GM18873 (cell line): ENCODE measurements at regions not wholly inside any gene's neighbourhood (a gene's known extent, or its start where the extent isn't known, plus 50 kb on each side); places are given as distances from the start of the nearest gene placed in this dataset.

Experiments used
- ATAC-seq: cut with Tn5 transposase; IDR thresholded peaks from one replicate; pipeline ENCODE4 v1.9.1; 2021; ENCODE audit warnings: mild to moderate bottlenecking, moderate library complexity, moderate number of reproducible peaks; ENCODE audit not compliant: unreplicated experiment, low FRiP score

DNA sequence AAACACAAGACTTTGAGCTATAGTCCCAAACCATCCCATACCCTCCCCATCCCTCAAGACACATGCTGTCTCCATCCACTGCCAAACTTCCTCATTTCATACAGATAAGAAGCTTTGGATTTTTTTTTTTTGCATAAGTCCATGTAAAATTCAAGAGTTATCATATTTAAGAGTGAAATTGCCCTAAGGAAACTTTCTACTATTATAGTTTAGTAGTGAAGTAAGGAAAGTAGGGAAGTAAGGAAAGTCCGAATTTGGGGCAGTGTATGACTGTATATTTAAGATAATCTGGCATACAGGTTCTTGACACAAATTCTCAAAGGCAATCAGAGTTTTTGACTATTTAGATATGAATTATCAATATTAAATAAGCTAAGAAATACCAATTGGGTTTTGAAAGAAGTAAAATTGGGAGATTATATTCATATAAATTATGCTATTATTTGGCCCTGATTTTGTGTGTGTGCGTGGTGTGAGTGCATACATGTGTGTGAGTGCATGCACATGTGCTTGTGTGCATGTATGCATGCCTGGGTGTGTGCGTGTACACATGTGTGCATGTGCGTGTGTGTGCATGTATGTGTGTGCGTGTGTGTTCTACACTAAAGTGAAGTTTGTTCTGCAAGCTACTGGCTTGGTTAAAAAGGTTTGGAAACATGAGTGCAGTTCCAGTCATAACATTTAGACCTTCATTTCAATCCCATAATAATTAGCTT, 83.6 kb upstream of the MBNL1 start:
- no peak for ATAC-seq

- ATAC-seq = no peak
These were observed 82.7 kb upstream of the MBNL1 start for GRCh38 chr3:152185891-152186630.

- ATAC-seq = no peak
These were observed 78.0 kb upstream of the MBNL1 start for GRCh38 chr3:152190636-152191183.

DNA sequence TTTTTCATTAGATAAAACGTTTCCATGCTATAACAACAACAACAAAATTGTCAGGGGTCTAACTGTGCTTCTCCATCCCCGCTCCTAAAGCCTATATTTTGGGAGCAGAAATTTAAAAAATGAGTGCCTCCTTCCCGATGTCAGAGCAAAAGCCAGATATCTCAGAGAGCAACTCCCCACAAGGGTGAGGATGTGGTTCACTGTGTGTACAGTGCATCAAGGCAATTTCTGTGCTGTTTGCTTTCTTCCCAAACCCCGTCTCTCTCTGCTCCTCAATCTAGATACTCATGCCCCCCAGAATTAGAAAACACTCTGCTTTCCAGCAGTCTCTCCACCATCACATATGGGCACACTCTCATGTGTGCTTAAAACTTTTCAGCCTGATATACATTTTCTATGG, 76.7 kb upstream of the MBNL1 start:
- ATAC-seq = no peak

DNA sequence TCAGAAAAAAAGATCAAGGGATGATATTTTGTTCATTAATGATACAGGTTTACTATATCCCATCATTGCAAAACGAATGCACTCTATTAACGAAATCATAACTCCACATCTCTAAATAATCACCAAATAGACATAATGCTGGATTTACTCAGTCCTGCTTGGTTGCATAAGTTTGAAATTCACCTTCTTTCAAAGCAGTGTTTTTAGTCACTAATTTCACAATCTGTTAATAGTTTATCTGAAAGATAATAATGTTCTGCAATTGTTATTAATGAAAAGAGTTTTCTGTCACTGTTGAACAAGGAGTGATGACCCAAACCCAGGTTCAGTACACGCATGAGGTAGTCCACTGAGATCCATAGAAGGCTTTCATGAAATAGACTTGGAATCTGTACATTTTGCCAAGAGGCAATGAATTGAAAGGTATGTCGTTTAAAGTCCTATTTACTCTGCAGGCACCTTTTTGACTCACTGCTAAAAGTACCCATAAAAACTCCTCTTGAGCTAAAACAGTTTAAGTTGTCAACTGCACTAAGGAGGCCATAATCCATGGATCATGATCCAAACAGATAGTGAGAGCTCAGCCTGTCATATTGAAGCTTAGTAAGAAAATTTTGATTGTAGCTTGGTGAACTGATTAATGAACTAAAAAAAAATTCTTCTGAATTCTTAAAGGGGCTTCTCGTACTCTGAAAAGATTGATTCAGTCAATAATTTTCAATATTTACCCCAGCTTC, 75.6 kb upstream of the MBNL1 start:
- ATAC-seq = no peak

DNA sequence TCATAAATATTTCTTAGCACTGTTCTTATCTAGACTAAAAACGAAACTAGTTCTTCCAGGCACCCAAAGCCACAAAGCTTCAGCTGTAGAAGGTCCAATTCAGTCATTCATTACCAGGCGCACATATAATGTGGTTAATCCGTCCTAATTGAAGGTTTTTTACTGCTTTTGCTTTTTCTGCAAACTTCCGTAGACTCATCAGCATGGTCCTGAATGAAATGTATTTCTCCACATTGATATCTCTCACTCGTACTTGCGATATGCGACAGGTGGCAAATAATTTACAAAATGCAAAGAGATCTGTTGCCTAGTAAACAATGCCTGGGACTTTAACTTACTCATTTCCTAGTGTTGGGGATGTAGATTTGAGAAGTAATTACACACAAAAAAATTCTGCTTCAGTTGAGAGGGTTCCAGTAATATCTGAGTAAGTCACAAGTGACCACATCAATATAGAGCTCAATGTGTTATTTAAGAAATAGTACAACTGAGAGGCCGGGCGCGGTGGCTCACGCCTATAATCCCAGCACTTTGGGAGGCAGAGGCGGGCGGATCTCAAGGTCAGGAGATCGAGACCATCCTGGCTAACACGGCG, 75.0 kb upstream of the MBNL1 start:
- no peak for ATAC-seq

DNA sequence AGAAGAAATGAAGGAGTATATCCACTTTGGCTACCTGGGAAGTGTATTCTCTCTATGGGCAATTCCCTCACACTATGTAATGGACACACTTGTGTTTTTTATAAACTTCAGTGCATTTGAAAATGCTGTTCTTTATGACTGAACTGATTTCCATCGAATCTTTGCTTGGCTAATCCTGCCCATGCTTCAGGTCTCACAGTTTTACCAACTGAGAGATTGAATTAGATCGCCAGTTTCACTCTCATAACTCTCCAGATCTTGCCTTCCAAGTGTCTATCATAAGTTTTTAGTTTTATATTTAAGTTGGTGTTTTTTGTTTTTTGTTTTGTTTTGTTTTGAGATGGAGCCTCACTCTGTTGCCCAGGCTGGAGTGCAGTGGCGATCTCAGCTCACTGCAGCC, 73.5 kb upstream of the MBNL1 start:
- no peak for ATAC-seq

DNA sequence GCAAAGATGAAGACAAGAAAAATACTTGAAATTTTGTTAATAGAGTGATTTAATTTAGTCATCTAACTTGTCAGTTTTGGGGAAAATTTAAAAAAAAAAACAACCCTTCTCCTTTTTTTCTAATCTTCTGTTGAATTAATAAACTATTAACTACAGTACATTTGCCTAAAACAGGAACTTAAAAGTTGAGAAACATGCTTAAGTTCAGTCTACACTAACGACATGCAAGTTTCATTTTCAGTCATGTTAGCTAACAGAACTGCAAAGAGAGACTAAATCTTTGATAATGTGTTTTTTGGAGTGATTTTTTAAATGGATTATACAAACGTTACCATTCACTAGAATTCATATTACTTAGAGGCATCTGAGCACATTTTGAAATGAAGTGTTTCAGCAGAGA, 71.9 kb upstream of the MBNL1 start:
- no peak for ATAC-seq

DNA sequence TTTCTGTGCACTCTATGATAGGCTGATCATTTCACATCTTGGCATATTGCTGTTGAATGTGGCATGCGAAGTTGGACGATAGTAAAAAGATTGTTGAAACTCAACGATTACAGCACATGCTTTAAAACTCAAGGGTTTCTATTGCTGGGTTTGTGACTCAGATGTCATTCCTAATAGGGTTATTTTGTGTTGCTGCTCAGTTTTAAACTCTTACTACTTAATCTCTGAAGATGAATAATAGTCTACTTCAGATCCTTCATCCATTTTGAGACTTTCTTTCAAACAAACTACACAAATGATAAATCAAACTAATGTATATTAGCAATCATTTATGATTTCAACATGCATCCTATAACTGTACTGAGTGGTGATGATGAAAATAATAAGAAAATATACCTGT, 71.3 kb upstream of the MBNL1 start:
- ATAC-seq = no peak

DNA sequence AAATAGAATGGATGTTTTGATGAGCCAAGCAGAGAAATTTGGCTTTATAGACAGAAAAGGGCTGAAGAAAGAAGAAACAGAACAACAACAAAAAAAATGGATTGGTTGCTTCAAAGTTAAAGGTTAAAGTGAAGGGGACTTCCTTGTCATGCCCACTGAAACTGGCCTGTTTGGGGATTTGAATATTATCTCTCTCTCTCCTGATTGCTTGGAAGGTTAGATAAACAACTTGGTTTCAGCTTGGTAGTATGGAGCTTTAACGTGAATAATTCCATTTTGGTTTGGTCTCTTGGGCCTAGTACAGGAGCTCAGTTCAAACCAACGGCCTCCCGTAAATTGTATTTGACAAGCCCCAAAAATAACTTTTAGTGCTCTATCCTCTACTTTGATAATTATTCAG, 70.8 kb upstream of the MBNL1 start:
- ATAC-seq = peak; percentile 39

DNA sequence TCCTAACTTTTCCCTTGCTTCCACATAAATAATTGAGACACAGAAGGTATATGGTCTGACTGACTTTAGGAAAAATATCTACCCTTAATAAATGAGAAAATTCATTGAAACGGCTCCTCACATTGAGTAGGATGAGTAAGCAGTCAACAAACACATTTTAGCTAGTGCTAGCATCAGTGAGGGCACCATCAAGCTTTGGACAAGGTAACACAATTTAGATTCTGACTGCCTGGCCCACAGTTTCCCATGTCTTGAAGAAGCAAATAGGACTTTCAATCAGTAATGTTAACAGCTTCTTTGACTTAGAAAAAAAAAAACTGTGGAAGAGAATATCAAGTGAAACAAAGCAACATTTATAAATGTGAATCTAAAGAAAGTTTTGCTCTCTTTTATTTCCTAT, 70.1 kb upstream of the MBNL1 start:
- ATAC-seq = no peak

GRCh38 chr3:152199102-152199840, 69.5 kb upstream of the MBNL1 start:
- no peak for ATAC-seq

DNA sequence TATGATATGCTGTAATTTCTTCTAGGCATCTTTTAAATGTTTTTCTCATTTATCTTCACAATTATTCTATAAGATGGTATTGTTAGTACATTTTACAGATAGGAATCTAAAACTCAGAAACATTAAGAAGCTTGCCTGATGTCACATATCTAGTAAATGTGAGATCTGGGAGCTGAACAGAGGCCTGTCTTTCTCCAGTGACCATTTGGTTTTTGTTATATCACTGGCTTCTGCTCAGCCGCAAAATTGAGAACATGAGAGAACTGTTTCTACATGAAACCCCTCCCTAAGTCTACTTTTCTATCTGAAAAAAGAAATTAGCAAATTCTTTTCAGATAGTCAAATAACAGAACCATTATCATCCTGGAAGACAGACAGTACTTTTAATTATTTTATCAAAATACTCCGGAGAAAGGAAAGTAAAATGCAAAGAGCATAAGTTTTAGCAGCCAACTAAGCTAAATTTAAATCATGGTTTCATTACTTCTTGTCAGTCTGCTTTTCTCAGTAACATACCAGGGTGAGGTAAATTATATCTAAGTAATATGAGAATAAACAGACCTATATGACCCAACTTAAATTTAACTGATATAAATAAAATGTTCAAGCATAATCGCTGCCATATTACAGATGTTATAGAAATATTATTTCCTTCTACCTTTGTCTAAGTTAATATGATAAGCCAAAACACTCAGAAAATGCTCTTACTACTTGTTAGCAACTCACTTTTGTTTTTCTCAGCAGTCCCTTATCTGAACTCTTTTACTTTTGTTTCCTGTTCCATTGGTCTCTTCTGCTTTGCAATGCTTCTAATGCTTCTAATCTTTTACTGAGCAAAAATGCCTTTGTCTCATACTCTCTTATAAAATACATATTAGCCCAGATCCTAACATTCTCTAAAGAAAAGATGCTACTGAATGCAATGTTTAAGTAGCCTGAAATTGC, 68.0 kb upstream of the MBNL1 start:
- ATAC-seq = no peak

- no peak for ATAC-seq
These were observed 65.6 kb upstream of the MBNL1 start for GRCh38 chr3:152202976-152203626.

DNA sequence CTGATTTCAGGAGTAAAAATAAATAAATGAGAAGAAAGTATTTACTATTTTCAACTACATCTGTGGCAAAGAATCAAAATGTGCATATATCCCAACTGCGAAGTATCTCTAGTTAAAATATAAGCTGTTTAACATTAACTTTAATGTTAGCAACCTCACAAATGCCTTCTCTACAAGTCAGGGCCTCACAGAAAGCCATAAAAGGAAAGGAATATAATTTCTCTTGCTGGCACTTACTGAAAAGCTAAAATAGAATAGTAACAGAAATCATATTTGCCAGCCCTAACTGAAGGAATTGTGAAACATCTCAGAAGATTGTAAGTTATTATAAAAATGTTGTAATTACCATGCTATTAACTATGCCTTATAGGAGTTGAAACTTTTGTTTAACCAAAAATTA, 65.1 kb upstream of the MBNL1 start:
- ATAC-seq = no peak

DNA sequence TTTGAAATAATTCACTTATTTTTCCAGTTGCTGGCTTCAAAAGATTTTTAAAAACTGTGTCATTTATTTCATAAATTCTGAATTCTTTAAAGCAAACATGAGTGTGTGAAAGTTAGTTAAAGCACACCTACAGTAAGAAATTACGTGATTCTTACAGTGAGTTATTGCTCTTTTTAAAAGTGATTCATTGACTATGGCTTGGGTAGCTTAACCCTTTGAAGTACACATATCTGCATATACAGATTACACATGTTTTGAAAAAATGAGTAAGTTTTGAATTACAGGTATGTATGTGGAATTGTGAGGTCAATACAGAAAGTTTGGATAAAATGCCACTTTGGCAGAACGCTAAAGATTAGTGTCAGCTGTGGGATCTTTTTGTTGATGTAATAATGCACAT, 64.5 kb upstream of the MBNL1 start:
- ATAC-seq = no peak

- ATAC-seq = no peak
These were observed 63.6 kb upstream of the MBNL1 start for GRCh38 chr3:152205097-152205593.

DNA sequence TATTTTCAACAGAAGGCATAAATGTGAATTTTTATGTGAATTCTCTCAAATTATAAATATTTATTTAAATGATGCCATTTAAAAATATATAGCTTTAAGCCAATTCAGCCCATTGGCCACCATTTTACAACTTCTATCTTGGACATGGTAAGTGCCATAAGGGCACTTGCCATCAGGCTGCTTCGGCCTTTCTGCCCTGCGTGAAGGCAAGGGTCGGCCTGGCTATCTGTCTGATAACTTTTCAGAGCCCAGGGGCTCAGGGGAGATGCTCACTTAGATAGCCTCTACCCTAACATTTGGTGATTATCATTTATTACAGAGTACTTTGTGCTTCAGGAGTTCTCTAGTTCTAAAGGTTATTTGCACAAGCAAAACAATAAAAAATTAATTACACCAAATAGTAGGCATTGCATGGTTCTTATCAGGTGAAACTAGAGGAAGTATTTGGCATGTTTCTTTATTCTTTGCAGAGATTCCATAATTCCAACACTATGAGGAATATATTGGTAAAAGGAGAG, 62.4 kb upstream of the MBNL1 start:
- no peak for ATAC-seq
